Islet precursor cell (in vitro differentiated cells): ENCODE measurements at regions not wholly inside any gene's neighbourhood (a gene's known extent, or its start where the extent isn't known, plus 50 kb on each side); places are given as distances from the start of the nearest gene placed in this dataset.
"Not testable (repeated sequence)": the region's sequence is repeated elsewhere in the genome, so short reads cannot be mapped to it uniquely, and the experiment has no call there.

Experiments used
- DNase-seq: peaks from one replicate; pipeline ENCODE4 v3.0.0-alpha.2; 2018

GRCh38 chr7:80018941-80019808, 115.5 kb upstream of the GNAI1 start:
- DNase-seq: peak; percentile 62

- no peak for DNase-seq
Observed at GRCh38 chr7:80017101-80017698, 117.4 kb upstream of the GNAI1 start.

GRCh38 chr7:80014511-80014910, 120.1 kb upstream of the GNAI1 start:
- no peak for DNase-seq

GRCh38 chr7:80008039-80008438, 126.6 kb upstream of the GNAI1 start:
- DNase-seq: no peak

- DNase-seq: no peak
Observed at GRCh38 chr7:80002865-80003264, 131.8 kb upstream of the GNAI1 start.

- no peak for DNase-seq
Observed at GRCh38 chr7:79998363-79998762, 136.3 kb upstream of the GNAI1 start.

- no peak for DNase-seq
Observed at GRCh38 chr7:79997345-79997744, 137.3 kb upstream of the GNAI1 start.

- not testable (repeated sequence) for DNase-seq
Observed at GRCh38 chr7:79995741-79996140, 138.9 kb upstream of the GNAI1 start.

GRCh38 chr7:79988653-79989052, 146.0 kb upstream of the GNAI1 start:
- no peak for DNase-seq

GRCh38 chr7:79984210-79984609, 150.4 kb upstream of the GNAI1 start:
- no peak for DNase-seq

- no peak for DNase-seq
Observed at GRCh38 chr7:79982141-79982770, 152.4 kb upstream of the GNAI1 start.

GRCh38 chr7:79980376-79980775, 154.3 kb upstream of the GNAI1 start:
- DNase-seq: no peak

- no peak for DNase-seq
Observed at GRCh38 chr7:79979437-79979836, 155.2 kb upstream of the GNAI1 start.

GRCh38 chr7:79977481-79977880, 157.2 kb upstream of the GNAI1 start:
- no peak for DNase-seq

GRCh38 chr7:79976711-79977020, 158.0 kb upstream of the GNAI1 start:
- not testable (repeated sequence) for DNase-seq

- DNase-seq: not testable (repeated sequence)
Observed at GRCh38 chr7:79975986-79976710, 158.5 kb upstream of the GNAI1 start.

- no peak for DNase-seq
Observed at GRCh38 chr7:79973455-79973854, 161.2 kb upstream of the GNAI1 start.

- no peak for DNase-seq
Observed at GRCh38 chr7:79971058-79971457, 163.6 kb upstream of the GNAI1 start.

GRCh38 chr7:79968894-79969293, 165.7 kb upstream of the GNAI1 start:
- DNase-seq: no peak

GRCh38 chr7:79968077-79968648, 166.5 kb upstream of the GNAI1 start:
- no peak for DNase-seq

GRCh38 chr7:79965946-79966345, 168.7 kb upstream of the GNAI1 start:
- DNase-seq: no peak

GRCh38 chr7:79964463-79964862, 170.2 kb upstream of the GNAI1 start:
- DNase-seq: no peak

GRCh38 chr7:79953130-79953529, 181.5 kb upstream of the GNAI1 start:
- DNase-seq: no peak
